Peyer's patch (tissue), 4 donors: ENCODE measurements at regions not wholly inside any gene's neighbourhood (a gene's known extent, or its start where the extent isn't known, plus 50 kb on each side); places are given as distances from the start of the nearest gene placed in this dataset.
"Not testable (repeated sequence)": the region's sequence is repeated elsewhere in the genome, so short reads cannot be mapped to it uniquely, and the experiment has no call there.

ENCODE experiments used
- DNase-seq, 3 donors: peaks; one replicate each; pipeline ENCODE4 v3.0.0-alpha.2; 2017 to 2019
- H3K27ac ChIP-seq, 4 donors: fragments of 200-600 bp; sonication (generic); one replicate each; pipeline ENCODE4 v1.5.1; 2016 to 2019
- H3K27me3 ChIP-seq, 2 donors: fragments of 200-600 bp; sonication (generic); one replicate each; pipeline ENCODE4 v1.5.1; 2019
- H3K36me3 ChIP-seq, 3 donors: fragments of 200-600 bp; sonication (generic); one replicate each; pipeline ENCODE4 v1.5.1; 2016 to 2019
- H3K4me1 ChIP-seq, 4 donors: fragments of 200-600 bp; sonication (generic); one replicate each; pipeline ENCODE4 v1.5.1; 2016 to 2019
- H3K4me3 ChIP-seq, 4 donors: fragments of 200-600 bp; sonication (generic); 1 replicate in 3 of 4; 2 replicates in 1 of 4; pipeline ENCODE4 v1.5.1; 2016 to 2019; ENCODE audit warnings: mild to moderate bottlenecking in 1 of 4
- H3K9me3 ChIP-seq, 4 donors: fragments of 200-600 bp; sonication (generic); one replicate each; pipeline ENCODE4 v1.5.1; 2016 to 2019; ENCODE audit warnings: mild to moderate bottlenecking in 1 of 4
- CTCF ChIP-seq, 6 experiments: fragments of 450-650 bp in 4 of 6; fragments of 200-600 bp in 2 of 6; sonication (generic) in 1 of 6; IDR thresholded peaks; one replicate each; pipeline ENCODE4 v1.5.1; 2017 to 2019; ENCODE audit warnings: antibody characterized with exemption in 6 of 6, mild to moderate bottlenecking in 3 of 6, moderate library complexity in 1 of 6
- POLR2A ChIP-seq, 2 donors: fragments of 450-650 bp; IDR thresholded peaks; one replicate each; pipeline ENCODE4 v1.5.1; 2017; ENCODE audit warnings: antibody characterized with exemption in 2 of 2, mild to moderate bottlenecking in 2 of 2, moderate library complexity in 2 of 2

- Histone ChIP-seq H3K9me3 (no peaks in the 10 kb centered on the region), H3K27me3 (no peaks in the 10 kb centered on the region), H3K27ac (no peak overlapping the region), H3K4me3 (no peak overlapping the region), H3K4me1 (no peaks in the 10 kb centered on the region), H3K36me3 (no peaks in the 10 kb centered on the region)
- TF ChIP-seq CTCF (IDR thresholded peaks at IDR 0.05): no peak
- DNase-seq: no peak
Observed at GRCh38 chr4:75422998-75423397, 91.2 kb downstream of the RCHY1 start.

GRCh38 chr4:75412746-75413145, 101.5 kb downstream of the RCHY1 start:
- Histone ChIP-seq H3K9me3 (no peaks in the 10 kb centered on the region), H3K27me3 (no peaks in the 10 kb centered on the region), H3K4me1 (no peaks in the 10 kb centered on the region), H3K27ac (no peak overlapping the region), H3K4me3 (no peak overlapping the region), H3K36me3 (no peaks in the 10 kb centered on the region)
- no peak for DNase-seq
- TF ChIP-seq POLR2A (IDR thresholded peaks at IDR 0.05): no peak
- TF ChIP-seq CTCF (IDR thresholded peaks at IDR 0.05): no peak

GRCh38 chr4:75398501-75398900, 115.7 kb downstream of the RCHY1 start:
- no peaks in the 10 kb centered on the region for H3K4me1 ChIP-seq
- no peaks in the 10 kb centered on the region for H3K36me3 ChIP-seq
- no peak for DNase-seq
- TF ChIP-seq CTCF (IDR thresholded peaks at IDR 0.05) (no peak), POLR2A (IDR thresholded peaks at IDR 0.05) (no peak)
- H3K4me3 ChIP-seq: no peak overlapping the region
- H3K9me3 ChIP-seq: no peaks in the 10 kb centered on the region
- H3K27ac ChIP-seq: no peak overlapping the region
- H3K27me3 ChIP-seq: no peaks in the 10 kb centered on the region

- Histone ChIP-seq H3K27ac (no peak overlapping the region), H3K36me3 (no peaks in the 10 kb centered on the region), H3K4me1 (no peaks in the 10 kb centered on the region), H3K9me3 (no peaks in the 10 kb centered on the region), H3K27me3 (no peaks in the 10 kb centered on the region), H3K4me3 (no peak overlapping the region)
- DNase-seq: no peak
- no peak for TF ChIP-seq POLR2A (IDR thresholded peaks at IDR 0.05)
- no peak for TF ChIP-seq CTCF (IDR thresholded peaks at IDR 0.05)
Observed at GRCh38 chr4:75391489-75392166, 122.6 kb downstream of the RCHY1 start.

DNA sequence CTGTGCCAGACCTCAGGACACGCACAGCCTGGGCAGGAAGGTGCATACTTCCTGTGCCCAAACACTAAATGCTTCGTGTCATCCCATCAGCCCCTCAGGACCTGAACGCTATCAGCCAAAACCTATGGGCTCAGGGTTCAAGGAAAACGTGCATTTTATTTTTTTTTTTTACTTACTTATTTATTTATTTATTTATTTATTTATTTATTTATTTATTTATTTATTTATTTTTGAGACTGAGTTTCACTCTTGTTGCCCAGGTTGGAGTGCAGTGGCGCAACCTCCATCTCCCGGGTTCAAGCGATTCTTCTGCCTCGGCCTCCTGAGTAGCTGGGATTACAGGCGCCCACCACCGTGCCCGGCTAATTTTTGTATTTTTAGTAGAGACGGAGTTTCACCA, 127.8 kb downstream of the RCHY1 start:
- not testable (repeated sequence) for H3K36me3 ChIP-seq, H3K27me3 ChIP-seq, DNase-seq, H3K9me3 ChIP-seq, H3K4me1 ChIP-seq, H3K4me3 ChIP-seq, H3K27ac ChIP-seq

DNA sequence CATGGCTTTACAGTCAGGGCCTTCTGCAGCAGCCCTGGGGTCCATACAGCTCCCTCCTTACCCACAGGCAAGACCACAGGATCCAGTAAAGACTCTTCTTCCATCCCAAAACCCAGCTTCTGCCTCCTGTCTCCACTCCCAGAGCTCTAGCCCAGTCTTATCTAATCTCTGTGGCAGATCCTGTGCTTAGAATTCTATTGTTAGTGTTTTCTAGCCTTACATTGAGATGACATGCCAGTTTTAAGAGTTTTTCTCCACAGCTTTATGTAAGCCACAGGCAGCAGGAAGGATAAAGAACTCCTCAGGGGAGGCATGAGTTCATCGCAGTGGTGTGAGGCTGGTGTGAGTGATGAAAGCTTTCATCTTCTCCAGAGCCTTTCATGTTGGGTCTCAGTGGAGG, 129.1 kb downstream of the RCHY1 start:
- Histone ChIP-seq H3K27me3 (no peaks in the 10 kb centered on the region), H3K36me3 (no peaks in the 10 kb centered on the region), H3K27ac (no peak overlapping the region), H3K4me3 (no peak overlapping the region), H3K4me1 (no peaks in the 10 kb centered on the region), H3K9me3 (no peaks in the 10 kb centered on the region)
- TF ChIP-seq POLR2A (IDR thresholded peaks at IDR 0.05): no peak
- TF ChIP-seq CTCF (IDR thresholded peaks at IDR 0.05): no peak
- no peak for DNase-seq
